ENCODE measurements at regions not wholly inside any gene's neighbourhood (a gene's known extent, or its start where the extent isn't known, plus 50 kb on each side); places are given as distances from the start of the nearest gene placed in this dataset.

- no peak for DNase-seq (ENCODE audit: low read depth)
- no peak for TF ChIP-seq CTCF (IDR thresholded peaks at IDR 0.05; ENCODE audit: control insufficient read depth, insufficient read depth, low read depth, low read length, missing control alignments)
These were observed 266.2 kb upstream of the OR4E1 start for GRCh38 chr14:21939836-21940235.

DNA sequence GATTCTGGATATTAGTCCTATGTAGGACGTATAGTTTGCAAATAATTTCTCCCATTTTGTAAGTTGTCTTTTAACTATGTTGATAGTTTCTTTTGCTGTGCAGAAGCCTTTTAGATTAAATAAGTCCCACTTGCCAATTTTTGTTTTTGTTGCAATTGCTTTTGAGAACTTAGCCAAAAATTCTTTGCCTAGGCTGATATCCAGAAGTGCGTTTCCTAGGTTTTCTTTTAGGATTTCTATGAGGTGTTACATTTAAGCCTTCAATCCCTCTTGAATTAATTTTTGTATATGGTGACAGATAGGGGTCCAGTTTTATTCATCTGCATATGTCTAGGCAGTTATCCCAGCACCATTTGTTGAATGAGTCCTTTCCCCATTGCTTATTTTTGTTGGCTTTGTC lies 264.4 kb upstream of the OR4E1 start:
- no peak for DNase-seq (ENCODE audit: low read depth)
- no peak overlapping the region for H3K4me3 ChIP-seq (ENCODE audit: control insufficient read depth, low read depth, low read length)
- no peak for TF ChIP-seq CTCF (IDR thresholded peaks at IDR 0.05; ENCODE audit: control insufficient read depth, insufficient read depth, low read depth, low read length, missing control alignments)

More at GRCh38 chr14:21939836-21940235, 266.2 kb upstream of the OR4E1 start:
- H3K4me3 ChIP-seq (ENCODE audit: control insufficient read depth, low read depth, low read length): no peak overlapping the region

- TF ChIP-seq CTCF (IDR thresholded peaks at IDR 0.05; ENCODE audit: control insufficient read depth, insufficient read depth, low read depth, low read length, missing control alignments): no peak
- no peak for DNase-seq (ENCODE audit: low read depth)
- H3K4me3 ChIP-seq (ENCODE audit: control insufficient read depth, low read depth, low read length): no peak overlapping the region
These were observed 260.1 kb upstream of the OR4E1 start for GRCh38 chr14:21933681-21934080.

GRCh38 chr14:21924479-21924878 lies 250.9 kb upstream of the OR4E1 start:
- no peak overlapping the region for H3K4me3 ChIP-seq (ENCODE audit: control insufficient read depth, low read depth, low read length)
- TF ChIP-seq CTCF (IDR thresholded peaks at IDR 0.05; ENCODE audit: control insufficient read depth, insufficient read depth, low read depth, low read length, missing control alignments): no peak
- no peak for DNase-seq (ENCODE audit: low read depth)

DNA sequence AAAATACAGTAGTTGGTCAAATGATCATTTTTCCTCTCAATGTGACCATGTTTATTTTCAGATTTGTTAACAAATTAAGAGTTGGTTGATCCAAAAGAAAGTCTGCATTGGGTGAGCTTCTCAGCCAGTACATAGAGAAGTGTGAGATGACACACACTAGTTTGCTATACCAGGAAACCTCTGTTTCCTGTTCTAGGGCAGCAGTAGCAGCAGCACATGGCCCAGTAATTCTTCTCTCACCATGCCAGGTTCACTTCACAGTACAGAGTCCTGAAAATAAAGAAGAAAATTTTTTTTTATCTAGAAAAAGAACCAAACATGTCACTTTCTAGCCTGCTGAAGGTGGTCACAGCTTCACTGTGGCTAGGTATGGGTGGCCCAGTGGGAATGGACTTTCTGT lies 250.2 kb upstream of the OR4E1 start:
- DNase-seq (ENCODE audit: low read depth): no peak

DNA sequence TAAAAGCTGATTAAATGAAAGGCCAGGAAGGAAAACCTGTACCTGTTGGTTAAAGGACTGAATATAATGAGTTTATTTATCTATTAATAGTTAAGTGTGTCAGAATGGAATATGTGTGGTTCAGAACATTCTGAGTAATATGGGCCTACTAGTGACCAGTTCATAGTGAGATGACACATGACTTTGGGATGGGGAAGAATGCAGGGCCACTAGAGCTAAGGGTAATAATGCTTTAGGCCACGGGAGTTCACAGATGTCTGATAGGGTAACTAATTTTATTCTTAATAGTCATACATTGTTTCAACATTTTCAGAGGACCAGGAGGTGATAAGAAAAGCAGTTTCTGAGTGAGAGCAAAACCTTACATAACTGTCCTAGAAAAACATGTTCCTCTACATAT lies 247.8 kb upstream of the OR4E1 start:
- DNase-seq (ENCODE audit: low read depth): no peak
- TF ChIP-seq CTCF (IDR thresholded peaks at IDR 0.05; ENCODE audit: control insufficient read depth, insufficient read depth, low read depth, low read length, missing control alignments): no peak
- no peak overlapping the region for H3K4me3 ChIP-seq (ENCODE audit: control insufficient read depth, low read depth, low read length)

More for the DNA sequence above, 250.2 kb upstream of the OR4E1 start:
- TF ChIP-seq CTCF (IDR thresholded peaks at IDR 0.05; ENCODE audit: control insufficient read depth, insufficient read depth, low read depth, low read length, missing control alignments): no peak
- no peak overlapping the region for H3K4me3 ChIP-seq (ENCODE audit: control insufficient read depth, low read depth, low read length)

Data from AG09309 (cell line).